Breast epithelium (tissue), 3 donors: ENCODE measurements at regions not wholly inside any gene's neighbourhood (a gene's known extent, or its start where the extent isn't known, plus 50 kb on each side); places are given as distances from the start of the nearest gene placed in this dataset.

ENCODE experiments used
- POLR2A ChIP-seq: fragments of 450-650 bp; IDR thresholded peaks from one replicate; pipeline ENCODE4 v1.6.1; 2016; ENCODE audit warnings: antibody characterized with exemption, mild to moderate bottlenecking, moderate library complexity
- POLR2AphosphoS5 ChIP-seq, 3 donors: sonication (generic); formaldehyde crosslinking; IDR thresholded peaks; one replicate each; pipeline ENCODE4 v1.6.1; 2017; ENCODE audit warnings: antibody characterized with exemption in 3 of 3
- TF ChIP-seq, protein P1 (sequence below), 3 donors: fragments of 450-650 bp; IDR thresholded peaks; one replicate each; pipeline ENCODE4 v1.5.1; 2016 to 2017; ENCODE audit warnings: antibody characterized with exemption in 3 of 3, mild to moderate bottlenecking in 3 of 3, moderate library complexity in 3 of 3

DNA sequence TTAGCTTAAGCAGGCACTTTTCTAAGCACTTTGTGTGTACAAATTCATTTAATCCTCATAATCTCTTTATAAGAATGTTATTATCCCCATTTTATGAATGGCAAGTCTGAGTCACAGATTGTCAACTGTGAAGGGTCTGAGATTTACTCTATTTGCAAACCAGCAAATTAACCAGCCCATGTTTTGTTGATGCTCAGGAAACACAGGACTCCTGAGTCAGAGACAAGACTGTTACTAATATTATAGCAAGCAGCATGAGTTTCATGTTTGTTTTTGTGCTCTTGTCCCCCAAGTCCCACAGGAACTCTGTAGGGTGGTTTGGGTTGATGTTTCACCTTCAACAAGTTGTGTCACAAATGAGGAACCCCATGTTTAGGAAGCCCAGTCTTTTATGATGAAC is 182.0 kb upstream of the PPP1R3A start:
- TF ChIP-seq POLR2AphosphoS5 (IDR thresholded peaks at IDR 0.05) (no peak), POLR2A (no peak)
- TF ChIP-seq, protein P1, sequence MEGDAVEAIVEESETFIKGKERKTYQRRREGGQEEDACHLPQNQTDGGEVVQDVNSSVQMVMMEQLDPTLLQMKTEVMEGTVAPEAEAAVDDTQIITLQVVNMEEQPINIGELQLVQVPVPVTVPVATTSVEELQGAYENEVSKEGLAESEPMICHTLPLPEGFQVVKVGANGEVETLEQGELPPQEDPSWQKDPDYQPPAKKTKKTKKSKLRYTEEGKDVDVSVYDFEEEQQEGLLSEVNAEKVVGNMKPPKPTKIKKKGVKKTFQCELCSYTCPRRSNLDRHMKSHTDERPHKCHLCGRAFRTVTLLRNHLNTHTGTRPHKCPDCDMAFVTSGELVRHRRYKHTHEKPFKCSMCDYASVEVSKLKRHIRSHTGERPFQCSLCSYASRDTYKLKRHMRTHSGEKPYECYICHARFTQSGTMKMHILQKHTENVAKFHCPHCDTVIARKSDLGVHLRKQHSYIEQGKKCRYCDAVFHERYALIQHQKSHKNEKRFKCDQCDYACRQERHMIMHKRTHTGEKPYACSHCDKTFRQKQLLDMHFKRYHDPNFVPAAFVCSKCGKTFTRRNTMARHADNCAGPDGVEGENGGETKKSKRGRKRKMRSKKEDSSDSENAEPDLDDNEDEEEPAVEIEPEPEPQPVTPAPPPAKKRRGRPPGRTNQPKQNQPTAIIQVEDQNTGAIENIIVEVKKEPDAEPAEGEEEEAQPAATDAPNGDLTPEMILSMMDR (IDR thresholded peaks at IDR 0.05): no peak
